ENCODE measurements at regions not wholly inside any gene's neighbourhood (a gene's known extent, or its start where the extent isn't known, plus 50 kb on each side); places are given as distances from the start of the nearest gene placed in this dataset.

GRCh38 chr2:239687441-239687840 lies 286.6 kb upstream of the HDAC4 start:
- no peak for TF ChIP-seq CTCF (IDR thresholded peaks at IDR 0.05)
- TF ChIP-seq POLR2AphosphoS5 (IDR thresholded peaks at IDR 0.05), result no peak
